ENCODE measurements at regions not wholly inside any gene's neighbourhood (a gene's known extent, or its start where the extent isn't known, plus 50 kb on each side); places are given as distances from the start of the nearest gene placed in this dataset.

DNA sequence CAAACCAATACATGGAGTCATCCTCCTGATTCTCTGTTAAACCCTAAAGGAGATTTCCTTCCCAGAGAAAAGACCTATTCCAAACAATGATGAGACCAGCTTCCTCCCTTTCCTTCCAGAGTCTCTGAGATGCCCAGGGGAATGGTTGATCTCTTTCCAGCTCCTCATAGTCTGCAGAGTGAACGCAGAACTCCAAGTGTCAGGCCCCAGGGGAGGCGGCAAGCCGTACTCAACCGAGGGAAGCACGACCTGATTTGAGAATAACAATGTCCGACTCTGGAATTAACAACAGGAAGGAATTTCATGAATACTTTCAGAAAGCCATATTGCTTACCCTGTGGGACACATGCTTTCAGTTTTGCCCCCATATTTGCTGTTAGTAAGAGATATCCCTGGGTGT lies 241.7 kb upstream of the GLI3 start:
- TF ChIP-seq, protein P1, sequence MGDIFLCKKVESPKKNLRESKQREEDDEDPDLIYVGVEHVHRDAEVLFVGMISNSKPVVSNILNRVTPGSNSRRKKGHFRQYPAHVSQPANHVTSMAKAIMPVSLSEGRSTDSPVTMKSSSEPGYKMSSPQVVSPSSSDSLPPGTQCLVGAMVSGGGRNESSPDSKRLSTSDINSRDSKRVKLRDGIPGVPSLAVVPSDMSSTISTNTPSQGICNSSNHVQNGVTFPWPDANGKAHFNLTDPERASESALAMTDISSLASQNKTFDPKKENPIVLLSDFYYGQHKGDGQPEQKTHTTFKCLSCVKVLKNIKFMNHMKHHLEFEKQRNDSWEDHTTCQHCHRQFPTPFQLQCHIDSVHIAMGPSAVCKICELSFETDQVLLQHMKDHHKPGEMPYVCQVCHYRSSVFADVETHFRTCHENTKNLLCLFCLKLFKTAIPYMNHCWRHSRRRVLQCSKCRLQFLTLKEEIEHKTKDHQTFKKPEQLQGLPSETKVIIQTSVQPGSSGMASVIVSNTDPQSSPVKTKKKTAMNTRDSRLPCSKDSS (IDR thresholded peaks at IDR 0.05; ENCODE audit: low read depth, partially characterized antibody): no peak
- TF ChIP-seq TARDBP (IDR thresholded peaks at IDR 0.05) (no peak), CEBPB (tag; IDR thresholded peaks at IDR 0.05) (no peak), TAF1 (IDR thresholded peaks at IDR 0.05; ENCODE audit: control insufficient read depth, extremely low read depth, insufficient read depth, low read length, severe bottlenecking) (no peak), ZNF668 (CRISPR knock-in tag; IDR thresholded peaks at IDR 0.05) (no peak), FOXK2 (conservative IDR thresholded peaks at IDR 0.05 in 1 of 2, IDR thresholded peaks at IDR 0.05 in 1 of 2; ENCODE audit: low read depth in 2 of 2) (no peak), MAX (CRISPR knock-in tag; IDR thresholded peaks at IDR 0.05) (no peak), RAD21 (CRISPR knock-in tag; conservative IDR thresholded peaks at IDR 0.05 in 1 of 2, IDR thresholded peaks at IDR 0.05 in 1 of 2) (no peak), EZH2 (IDR thresholded peaks at IDR 0.05; ENCODE audit: borderline replicate concordance, low read depth, low read length) (no peak), NFYB (IDR thresholded peaks at IDR 0.05; ENCODE audit: extremely low read depth, insufficient read length) (no peak)

Data from K562 (cell line).